GM18868 (cell line): ENCODE measurements at regions not wholly inside any gene's neighbourhood (a gene's known extent, or its start where the extent isn't known, plus 50 kb on each side); places are given as distances from the start of the nearest gene placed in this dataset.
"Not testable (repeated sequence)": the region's sequence is repeated elsewhere in the genome, so short reads cannot be mapped to it uniquely, and the experiment has no call there.

Experiments used
- ATAC-seq: cut with Tn5 transposase; IDR thresholded peaks from one replicate; pipeline ENCODE4 v1.9.1; 2021; ENCODE audit warnings: mild to moderate bottlenecking, moderate library complexity; ENCODE audit not compliant: unreplicated experiment

DNA sequence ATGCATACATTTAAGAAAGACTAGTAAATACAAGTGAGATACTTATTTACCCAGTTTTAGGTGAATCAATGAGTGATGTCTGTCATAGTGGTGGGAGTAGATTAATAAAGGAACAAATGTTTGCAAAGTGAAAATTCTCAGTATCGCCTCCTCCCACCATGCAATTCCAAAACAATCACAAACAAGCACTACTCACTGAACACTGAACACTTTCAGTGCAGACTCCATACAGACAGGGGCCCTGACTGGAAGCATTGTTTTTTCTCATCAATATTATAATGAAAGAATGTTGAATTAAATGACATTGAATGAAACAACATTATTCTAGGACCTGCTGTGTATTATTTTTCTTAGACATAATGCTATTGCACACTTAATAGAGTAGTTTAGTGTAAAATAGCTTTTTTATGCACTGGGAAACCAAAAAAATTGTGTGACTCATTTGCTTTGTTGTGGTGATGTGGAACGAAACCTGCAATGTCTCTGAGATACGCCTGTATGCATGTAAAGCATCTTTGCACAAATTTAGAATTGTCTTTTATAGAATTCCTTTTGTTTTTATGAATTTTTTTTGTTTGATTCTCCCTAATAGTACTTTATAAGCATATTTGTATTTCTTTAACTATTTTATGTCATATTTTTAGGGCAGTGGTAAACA lies 317.5 kb downstream of the UTRN start:
- peak; percentile 66 for ATAC-seq

DNA sequence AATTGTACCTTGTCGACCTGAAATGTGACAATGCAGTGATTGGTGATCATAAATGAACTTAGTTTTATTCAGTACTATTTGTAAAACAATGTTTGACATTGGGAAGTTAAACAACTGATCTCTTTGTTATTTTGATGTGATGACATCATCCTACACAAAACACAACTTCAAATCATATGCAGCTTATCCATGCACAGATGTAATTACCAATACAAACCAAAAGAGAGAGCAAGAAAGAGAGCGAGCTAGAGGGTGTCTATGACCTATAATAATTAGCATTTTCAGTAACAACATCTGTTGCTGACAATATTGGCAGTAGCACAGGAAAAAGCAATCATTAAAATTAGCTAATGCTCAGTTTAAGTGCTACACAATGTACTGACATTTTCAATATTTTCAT lies 320.9 kb downstream of the UTRN start:
- no peak for ATAC-seq

DNA sequence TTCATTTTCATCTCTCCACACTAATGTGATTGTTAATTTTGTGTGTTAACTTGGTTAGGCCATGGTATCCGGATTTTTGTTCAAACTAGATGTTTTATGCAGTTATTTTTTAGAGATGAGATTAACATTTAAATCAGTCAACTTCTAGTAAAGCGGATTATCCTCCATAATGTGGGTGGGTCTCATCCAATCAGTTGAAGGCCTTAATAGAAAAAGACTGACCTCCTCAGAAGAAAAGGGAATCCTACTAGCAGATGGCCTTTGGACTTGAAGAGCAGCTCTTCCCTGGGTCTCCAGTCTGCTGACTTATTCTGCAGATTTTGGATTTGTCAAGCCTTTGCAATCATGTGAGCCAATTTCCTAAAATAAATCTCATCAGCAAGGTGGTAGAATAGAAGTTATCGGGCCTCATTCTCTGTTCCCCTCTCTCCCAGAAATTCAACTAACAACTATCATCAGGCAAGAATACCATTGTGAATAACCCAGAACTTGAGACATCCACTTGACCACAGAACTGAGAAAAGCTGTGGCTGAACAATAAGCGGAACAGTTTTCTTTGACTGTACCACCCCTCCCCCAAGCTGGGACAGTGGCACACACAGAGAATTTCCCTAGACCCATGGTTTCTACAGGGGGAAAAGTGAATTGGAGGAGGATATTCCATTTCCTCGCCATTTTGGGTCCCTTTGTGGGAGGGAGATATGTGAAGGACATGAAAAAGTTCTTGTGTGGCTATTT lies 323.0 kb downstream of the UTRN start:
- ATAC-seq: no peak

DNA sequence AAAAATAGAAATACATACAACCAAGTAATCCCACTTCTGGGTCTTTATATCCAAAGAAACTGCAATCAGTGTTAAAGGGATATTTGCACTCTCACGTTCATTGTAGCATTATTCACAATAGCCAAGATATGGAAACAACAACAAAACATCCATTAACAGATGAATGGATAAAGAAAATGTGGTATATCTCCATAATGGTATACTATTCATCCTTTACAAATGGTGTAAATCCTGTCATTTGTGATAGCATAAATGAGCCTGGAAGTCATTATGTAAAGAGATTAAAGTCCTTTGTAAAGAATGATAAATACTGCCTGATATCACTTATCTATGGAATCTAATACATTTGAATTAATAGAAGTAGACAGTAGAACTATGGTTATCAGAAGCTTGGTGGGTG lies 327.7 kb downstream of the UTRN start:
- ATAC-seq: no peak

DNA sequence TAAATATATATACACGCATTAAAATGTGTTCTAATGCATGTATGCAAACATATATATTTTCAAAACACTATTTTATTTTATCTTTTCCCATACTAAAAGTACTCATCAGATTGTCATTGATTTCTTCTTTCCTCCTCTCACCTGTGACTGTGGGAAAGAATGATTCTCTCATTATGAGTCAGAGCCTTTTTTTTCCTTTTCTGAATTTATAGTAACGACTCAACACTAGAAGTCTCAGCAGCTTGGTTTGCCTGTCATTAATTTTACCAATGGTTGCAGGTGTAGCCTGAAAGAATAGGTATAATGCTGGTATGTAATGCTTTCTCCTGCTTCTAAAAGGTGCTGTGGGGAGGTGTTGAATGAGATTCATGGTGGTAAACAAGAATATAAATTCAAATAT lies 328.7 kb downstream of the UTRN start:
- ATAC-seq: peak; percentile 84

DNA sequence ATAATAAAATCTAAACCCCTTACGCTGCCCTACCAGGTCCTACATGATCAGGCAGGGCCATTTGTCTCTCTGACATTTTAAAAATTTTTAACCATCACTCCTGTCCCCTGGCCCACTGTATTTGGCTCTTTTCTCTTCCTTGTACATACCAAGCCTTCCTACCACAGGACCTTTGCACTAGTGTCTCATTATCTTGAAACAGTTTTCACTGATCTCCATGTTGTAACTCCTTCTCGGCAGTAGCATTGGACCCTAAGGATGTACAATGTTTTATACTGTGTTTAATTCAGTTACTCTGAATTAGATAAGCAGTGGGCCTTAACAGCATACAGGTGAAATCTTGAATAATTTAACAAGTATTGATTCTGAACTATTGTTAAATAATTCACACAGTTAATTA lies 330.7 kb downstream of the UTRN start:
- no peak for ATAC-seq

DNA sequence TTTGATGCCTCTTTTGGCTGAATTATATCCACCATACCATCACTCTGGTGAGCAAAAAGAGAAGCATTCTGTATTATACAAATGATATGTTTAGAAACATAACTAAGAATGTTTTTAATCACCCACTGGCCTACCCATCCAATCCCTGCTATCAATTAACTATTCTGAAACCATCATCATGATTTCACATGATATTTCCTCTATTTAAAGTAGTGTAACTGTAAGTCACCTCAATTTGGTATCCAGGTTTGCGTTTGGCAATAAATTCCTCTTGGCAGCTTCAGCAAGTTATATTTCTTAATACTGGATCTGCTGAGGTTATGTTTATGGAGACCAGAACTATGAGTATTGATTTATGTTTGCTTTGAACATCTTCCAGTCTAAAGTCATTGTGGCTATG lies 332.1 kb downstream of the UTRN start:
- no peak for ATAC-seq

DNA sequence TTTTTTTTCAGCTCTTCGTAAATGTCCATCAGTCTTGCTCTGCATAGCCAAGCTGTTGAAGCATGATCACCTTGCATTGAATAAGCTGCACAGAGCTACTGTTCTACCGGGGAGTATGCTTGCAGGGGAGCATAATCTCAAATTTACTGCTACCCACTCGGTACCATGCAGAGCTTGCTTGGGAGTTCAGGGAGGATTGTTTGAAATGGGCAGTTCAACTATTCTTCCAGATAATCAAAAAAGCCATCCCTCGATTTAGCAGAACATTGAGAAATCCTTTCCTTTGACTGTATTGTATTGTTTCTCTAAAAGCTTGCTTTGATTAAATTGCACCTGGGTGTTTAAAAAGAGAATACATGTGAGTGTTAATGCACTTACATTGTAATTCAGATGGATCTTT lies 332.6 kb downstream of the UTRN start:
- no peak for ATAC-seq

DNA sequence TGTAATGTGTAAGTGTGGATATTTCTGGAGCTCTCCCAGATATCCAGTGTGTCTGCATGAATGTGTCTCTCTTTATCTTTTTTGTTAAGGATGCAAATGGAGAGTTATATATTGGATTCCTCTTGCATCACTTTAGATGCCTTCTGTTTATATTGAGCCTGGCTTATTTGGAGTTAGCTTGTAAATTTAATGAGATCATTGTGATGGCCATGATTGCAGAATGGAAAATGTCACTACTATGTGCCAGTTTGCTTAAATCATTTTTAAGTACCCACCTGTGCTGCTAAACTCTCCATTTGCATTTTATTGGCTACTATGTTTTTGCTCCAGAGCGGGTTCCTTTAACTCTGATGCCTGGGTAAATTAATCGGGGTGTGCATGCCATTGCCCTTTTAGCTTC lies 334.8 kb downstream of the UTRN start:
- ATAC-seq: no peak

DNA sequence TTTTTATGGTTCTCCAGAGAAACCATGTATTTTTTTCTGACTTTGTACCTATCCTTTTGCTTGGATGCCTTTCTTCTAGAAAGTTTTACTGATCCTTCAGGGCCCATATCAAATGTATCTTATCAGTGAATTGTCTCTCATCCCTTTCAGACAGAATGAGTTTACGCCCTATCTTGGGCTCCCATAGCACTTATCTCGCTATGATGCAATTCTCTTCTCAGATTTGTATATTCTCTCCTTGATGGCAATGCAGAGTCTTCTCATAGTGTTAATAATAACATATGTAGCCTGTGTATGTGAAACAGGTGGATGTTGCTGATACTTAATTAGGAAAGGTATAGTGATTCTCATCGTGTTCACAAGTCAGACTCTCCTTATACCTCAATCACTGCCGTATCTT lies 336.2 kb downstream of the UTRN start:
- no peak for ATAC-seq

DNA sequence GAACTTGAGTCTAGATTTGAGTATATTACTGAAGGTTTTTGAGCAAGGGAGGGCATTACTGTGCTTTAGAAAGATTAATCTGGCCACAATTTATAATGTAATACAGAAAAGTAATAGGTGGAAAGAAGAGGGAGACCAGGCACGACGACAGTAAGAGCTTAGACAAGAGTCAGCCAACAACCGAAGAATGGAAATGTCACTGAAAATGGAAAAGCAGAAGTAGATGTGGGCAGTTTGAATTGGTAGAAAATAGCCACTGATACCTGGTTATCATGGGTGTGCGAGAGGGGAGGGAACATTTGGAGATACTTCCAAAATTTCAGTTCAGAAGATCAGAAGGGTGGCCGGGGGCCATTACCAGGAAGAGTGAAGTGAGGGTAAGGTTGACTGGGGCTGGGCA lies 339.1 kb downstream of the UTRN start:
- ATAC-seq: no peak

DNA sequence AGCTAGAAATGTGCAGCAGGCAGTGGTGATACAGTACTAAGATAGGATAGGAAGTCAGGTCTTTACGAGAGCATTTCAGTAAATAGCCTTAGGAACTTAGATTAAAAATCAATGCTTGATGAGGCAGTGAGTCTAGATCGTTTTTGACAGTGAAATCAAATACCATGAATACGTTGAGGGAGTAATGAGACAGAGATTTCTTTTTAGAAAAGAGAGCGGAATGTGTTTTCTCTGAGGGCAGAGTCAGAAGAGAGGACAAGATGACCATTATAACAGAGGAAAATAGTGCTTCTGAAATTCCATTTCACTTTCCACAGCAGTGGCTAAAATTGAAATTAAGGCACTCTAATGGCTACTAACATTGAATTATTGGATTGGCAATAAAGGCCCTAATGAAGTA lies 339.6 kb downstream of the UTRN start:
- no peak for ATAC-seq

DNA sequence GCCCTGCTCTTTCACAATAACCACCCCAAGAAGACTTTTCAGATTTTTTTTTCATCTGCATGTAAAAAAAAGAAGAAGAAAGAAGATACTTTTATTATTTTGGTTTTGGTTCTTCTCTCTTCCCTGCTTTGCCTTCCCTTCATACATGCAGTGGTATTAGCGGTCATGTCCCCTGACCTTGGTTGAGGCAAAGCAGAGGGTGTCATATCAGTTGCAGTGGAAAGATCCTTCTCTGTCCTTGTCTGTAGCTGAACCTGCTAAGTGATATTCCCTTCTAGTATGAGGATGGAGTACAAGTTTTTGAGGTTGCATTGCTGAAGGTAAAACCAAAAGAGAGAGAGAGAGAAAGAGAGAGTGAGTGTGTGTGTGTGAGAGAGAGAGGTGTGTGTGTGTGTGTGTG lies 345.7 kb downstream of the UTRN start:
- no peak for ATAC-seq

DNA sequence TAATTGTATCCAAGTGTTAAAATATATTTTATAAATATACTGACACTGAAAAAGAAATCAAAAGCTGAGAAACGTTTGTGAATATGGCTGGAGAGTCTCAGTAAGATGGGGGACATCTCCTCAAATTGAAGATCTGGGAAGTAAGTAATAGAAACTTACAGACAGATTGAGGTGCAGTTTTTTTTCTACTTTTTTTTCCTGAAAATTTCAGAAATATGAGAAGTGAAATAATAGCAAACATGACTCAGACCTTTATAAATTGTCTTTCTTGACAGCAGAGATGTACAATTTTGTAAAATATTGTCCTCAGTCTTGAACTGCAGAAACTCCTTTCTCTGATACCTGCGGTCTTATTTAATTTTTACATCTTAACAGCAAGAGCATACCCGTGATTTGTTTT lies 347.1 kb downstream of the UTRN start:
- ATAC-seq: no peak

DNA sequence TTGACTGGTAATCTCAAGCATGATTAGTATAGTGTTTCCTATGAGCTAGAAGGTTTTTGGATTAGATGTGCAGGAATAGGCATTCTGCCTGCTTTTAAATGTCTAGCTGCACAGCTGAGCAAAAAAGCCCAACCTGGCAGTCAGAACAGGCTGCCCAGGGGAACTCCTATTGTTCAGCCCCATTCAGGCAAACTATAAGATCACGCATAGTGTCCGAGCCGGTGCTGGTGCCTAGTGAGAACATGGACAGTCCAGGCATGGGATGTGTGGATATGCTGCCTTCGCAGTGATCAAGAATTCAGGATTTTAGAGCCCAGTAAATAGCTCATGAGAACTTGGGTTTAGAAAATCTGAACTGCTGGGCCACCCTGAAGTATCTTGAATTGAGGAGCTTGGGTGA lies 348.8 kb downstream of the UTRN start:
- no peak for ATAC-seq

DNA sequence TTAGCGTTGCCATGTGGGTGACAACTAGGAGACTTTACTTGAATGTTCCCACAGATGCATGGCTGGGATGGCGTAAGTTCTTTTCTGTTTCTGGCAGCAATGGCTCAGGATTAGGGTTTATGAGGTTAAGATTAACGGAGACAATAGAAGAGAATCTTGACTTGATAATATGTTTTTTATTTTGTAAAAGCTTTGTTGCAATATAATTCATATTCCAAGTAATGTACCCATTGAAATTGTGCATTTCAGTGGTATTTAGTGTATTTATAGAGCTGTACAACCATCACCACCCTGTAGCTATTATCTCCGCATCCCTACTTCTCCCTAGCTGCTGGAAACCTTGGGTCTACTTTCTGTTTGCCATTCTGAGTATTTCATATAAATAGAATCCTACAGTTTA lies 349.2 kb downstream of the UTRN start:
- no peak for ATAC-seq

DNA sequence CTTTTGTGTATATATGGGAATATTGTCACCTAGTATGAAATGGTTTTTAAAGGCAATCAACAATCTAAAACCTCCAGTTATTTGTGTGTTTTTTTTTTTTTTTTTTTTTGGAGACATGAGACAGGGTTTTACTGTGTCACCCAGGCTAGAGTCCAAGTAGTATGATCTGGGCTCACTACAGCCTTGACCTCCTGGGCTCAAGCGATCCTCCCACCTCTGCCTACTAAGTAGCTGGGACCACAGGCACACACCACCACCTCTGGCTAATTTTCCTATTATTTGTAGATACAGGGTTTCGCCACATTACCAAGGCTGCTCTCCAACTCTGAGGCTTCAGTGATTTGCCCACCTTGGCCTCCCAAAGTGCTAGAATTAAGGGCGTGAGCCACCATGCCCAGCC lies 349.9 kb downstream of the UTRN start:
- no peak for ATAC-seq

DNA sequence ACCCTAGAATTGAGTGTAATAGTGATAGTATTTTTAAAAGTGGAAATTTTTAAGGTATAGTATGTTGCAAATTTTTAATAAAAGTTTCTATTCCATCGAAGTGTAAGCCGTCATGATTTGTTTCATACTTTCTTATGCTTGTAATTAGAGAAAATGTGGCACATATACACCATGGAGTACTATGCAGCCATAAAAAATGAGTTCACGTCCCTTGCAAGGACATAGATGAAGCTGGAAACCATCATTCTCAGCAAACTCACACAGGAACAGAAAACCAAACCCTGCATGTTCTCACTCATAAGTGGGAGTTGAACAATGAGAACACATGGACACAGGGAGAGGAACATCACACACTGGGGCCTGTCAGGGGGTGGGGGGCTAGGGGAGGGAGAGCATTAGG lies 350.9 kb downstream of the UTRN start:
- not testable (repeated sequence) for ATAC-seq

DNA sequence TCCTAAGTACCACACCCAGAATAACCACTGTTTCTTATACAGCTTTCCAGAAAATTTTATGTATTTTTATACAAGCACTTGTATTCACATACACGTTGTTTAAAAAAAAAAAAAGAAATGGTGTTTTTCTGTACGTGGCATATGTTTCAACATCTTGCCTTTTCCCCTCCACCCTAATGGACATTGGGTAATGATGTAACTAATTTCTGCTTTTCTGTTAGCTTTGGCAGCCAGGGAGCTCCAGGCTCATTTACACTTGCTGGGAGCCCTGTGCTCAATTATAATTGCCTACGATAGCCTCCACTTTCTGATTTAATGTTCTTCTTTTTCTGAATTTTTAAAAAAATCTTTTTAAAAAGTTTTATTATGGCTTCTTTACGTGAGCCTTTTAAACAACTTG lies 352.4 kb downstream of the UTRN start:
- ATAC-seq: no peak

DNA sequence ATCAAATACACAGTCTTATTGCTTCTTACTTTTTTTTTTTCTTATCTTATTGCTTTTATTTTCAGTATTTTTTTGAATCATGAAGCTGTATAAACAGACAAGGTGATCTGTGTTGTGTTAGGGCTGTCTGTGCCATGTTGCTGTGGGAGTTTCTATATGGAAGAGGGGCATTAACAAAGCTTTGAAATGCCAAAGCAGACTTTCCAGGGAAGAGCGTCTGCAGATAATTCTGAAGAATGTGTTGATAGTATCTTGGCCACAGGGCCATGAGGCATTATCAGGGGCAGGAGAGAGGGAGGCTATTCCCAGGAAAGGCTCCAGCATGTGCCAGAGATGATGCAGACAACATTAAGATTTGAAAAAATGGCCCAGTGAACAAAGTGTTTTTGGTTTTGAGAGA lies 354.5 kb downstream of the UTRN start:
- ATAC-seq: no peak

DNA sequence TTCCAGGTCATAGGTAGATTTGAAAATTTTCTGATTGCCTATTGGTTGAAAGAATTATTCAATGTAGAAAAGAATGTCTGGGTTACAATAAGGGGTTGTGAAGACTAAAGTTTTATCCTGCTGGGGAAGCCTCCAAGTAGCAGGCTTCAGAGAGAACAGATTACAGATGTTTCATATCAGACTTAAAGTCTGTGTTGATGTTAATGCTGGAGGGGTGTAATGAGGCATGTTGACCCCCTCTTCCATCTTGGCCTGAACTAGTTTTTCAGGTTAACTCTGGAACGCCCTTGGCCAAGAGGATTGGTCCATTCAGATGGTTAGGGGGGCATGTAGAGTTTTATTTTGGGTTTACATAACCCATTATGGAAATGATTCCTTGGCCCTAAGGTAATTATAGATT lies 356.2 kb downstream of the UTRN start:
- ATAC-seq: no peak

DNA sequence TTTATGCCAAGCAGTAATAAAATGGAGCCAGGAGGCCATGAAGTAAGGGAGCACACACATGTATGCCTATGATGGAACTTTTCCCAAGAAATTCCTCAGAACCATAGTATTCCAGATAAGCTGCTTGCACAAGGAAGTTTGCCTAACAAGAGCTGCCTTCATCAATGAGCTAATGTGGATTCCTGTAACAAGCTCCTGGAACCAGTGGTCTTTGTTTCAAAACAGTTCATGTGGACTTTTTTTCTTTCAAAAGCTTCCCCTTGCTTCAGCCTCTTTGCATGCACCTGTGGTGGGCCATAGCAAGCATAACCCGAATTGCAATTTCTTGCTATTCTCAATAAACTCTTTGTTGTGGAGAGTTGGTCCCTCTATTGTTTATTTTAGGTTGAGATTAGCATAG lies 359.6 kb downstream of the UTRN start:
- ATAC-seq: no peak
